ENCODE measurements at regions not wholly inside any gene's neighbourhood (a gene's known extent, or its start where the extent isn't known, plus 50 kb on each side); places are given as distances from the start of the nearest gene placed in this dataset.

DNA sequence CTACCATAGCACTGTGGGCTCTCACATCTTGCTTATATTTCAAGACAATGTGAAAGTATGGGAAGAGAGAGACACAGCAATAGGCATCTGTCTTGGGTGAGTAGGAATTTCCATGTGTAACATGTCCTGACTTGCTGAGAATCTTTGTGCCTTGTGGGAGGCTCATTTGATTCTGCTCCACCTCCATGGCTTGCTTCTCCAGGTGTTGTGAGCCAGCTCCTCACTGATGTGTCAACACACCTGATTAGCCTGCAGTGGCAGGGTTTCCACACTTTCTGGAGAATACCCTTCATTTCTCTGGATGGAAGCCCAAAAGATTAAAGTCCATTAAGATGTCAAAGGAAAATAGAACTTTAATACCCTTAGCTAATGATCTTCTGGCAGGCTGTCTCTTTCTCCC is 613.6 kb downstream of the ZNF608 start:
- Histone ChIP-seq H3K9me3 (ENCODE audit: insufficient read depth in 2 of 2, low read depth in 1 of 2, low read length in 1 of 2) (no peaks in the 10 kb centered on the region), H2BK120ac (replicated peaks; ENCODE audit: low read depth, low read length) (no peak overlapping the region), H3K23ac (ENCODE audit: insufficient read length) (no peak overlapping the region), H2BK5ac (ENCODE audit: low read depth, low read length) (0 out of 2 replicates have a peak overlapping the region, but pooled peaks have one; percentile 3), H3K56ac (replicated peaks; ENCODE audit: insufficient read length, low read depth, low read length) (no peak overlapping the region), H3K4me1 (replicated peaks in 1 of 4; ENCODE audit: control insufficient read depth in 3 of 4, insufficient read depth in 4 of 4, low read length in 3 of 4) (no peaks in the 10 kb centered on the region), H2BK12ac (ENCODE audit: low read depth, low read length) (no peak overlapping the region; the same call in 1 of the 2 replicates), H3K27me3 (replicated peaks in 1 of 4; ENCODE audit: control insufficient read depth in 3 of 4, extremely low read depth in 1 of 4, insufficient read depth in 3 of 4, low read length in 3 of 4) (no peaks in the 10 kb centered on the region), H3K36me3 (ENCODE audit: control insufficient read depth in 2 of 4, insufficient read depth in 4 of 4, low read length in 3 of 4) (no peaks in the 10 kb centered on the region; a peak in 1 of 8 replicates), H4K20me1 (replicated peaks in 1 of 2; ENCODE audit: control insufficient read depth in 1 of 2, insufficient read depth in 2 of 2, low read length in 2 of 2) (no peaks in the 10 kb centered on the region), H3K79me2 (ENCODE audit: control insufficient read depth in 1 of 2, insufficient read depth in 2 of 2, low read length in 2 of 2) (no peaks in the 10 kb centered on the region), H2AFZ (ENCODE audit: low read length) (peak overlapping the region; percentile 58; the same call in 1 of the 2 replicates), H3K79me1 (ENCODE audit: low read depth, low read length) (no peaks in the 10 kb centered on the region), H3K4ac (replicated peaks; ENCODE audit: insufficient read length, low read depth, low read length) (no peak overlapping the region), H3K14ac (ENCODE audit: insufficient read length) (no peak overlapping the region), H4K91ac (replicated peaks; ENCODE audit: insufficient read length, low read length) (no peak overlapping the region), H3K4me2 (ENCODE audit: insufficient read depth in 1 of 2, low read depth in 2 of 2, low read length in 2 of 2) (no peak overlapping the region), H3K9ac (replicated peaks in 1 of 4; ENCODE audit: extremely low read depth in 1 of 4, low read depth in 3 of 4, low read length in 3 of 4) (no peak overlapping the region), H3K27ac (ENCODE audit: low read depth, low read length) (no peak overlapping the region), H2BK20ac (ENCODE audit: low read length) (no peak overlapping the region), H2BK15ac (ENCODE audit: low read length) (no peak overlapping the region), H3K4me3 (ENCODE audit: extremely low read depth in 1 of 4, insufficient read depth in 2 of 4, low read depth in 3 of 4, low read length in 4 of 4) (no peak overlapping the region), H3K23me2 (ENCODE audit: low read depth, low read length) (no peaks in the 10 kb centered on the region), H3K18ac (ENCODE audit: extremely low read depth, low read length) (no peak overlapping the region), H4K5ac (ENCODE audit: insufficient read length, low read depth, low read length) (no peak overlapping the region), H4K8ac (ENCODE audit: extremely low read depth, insufficient read depth, low read length) (no peak overlapping the region), H2AK5ac (ENCODE audit: low read depth, low read length) (no peak overlapping the region)
- no peak for FAIRE-seq
- no peak for DNase-seq (ENCODE audit: low read depth in 1 of 2, low spot score in 2 of 2)
- CTCF ChIA-PET (ENCODE audit: partially characterized antibody), result no interaction called here
- TF ChIP-seq SIN3A (conservative IDR thresholded peaks at IDR 0.05 in 1 of 2, IDR thresholded peaks at IDR 0.05 in 1 of 2; ENCODE audit: low read depth in 1 of 2, low read length in 2 of 2) (no peak), TEAD4 (IDR thresholded peaks at IDR 0.05; ENCODE audit: low read depth, low read length) (no peak)
- POLR2A ChIA-PET (ENCODE audit: partially characterized antibody), result no interaction called here

All from H1 (cell line).